Calu3 (cell line): ENCODE measurements at regions not wholly inside any gene's neighbourhood (a gene's known extent, or its start where the extent isn't known, plus 50 kb on each side); places are given as distances from the start of the nearest gene placed in this dataset.

ENCODE experiments used
- BruUV-seq: library from RNA; stranded (reverse); fragments of 400-500 nt; replicated peaks from 2 replicates; lab custom pipeline; 2021; lab: Mats Ljungman, UMichigan
- CTCF ChIA-PET: fragments of 300-600 bp; sonication (Branson Sonifier 250); formaldehyde crosslinking; loops from one replicate; lab custom pipeline; 2022; ENCODE audit warnings: antibody characterized with exemption; lab: Charles Lee
- DNase-seq: peaks from one replicate; pipeline ENCODE4 v3.0.0; 2022
- H3K27ac Mint-ChIP-seq: one replicate; pipeline ENCODE4 v1.8.0; 2022; ENCODE audit warnings: mixed read lengths; ENCODE audit not compliant: unreplicated experiment
- H3K27me3 Mint-ChIP-seq: one replicate; pipeline ENCODE4 v1.8.0; 2022; ENCODE audit warnings: mixed read lengths; ENCODE audit not compliant: unreplicated experiment
- H3K36me3 Mint-ChIP-seq: one replicate; pipeline ENCODE4 v1.8.0; 2022; ENCODE audit warnings: mild to moderate bottlenecking, moderate library complexity, mixed read lengths; ENCODE audit not compliant: insufficient read depth, unreplicated experiment
- H3K4me1 Mint-ChIP-seq: one replicate; pipeline ENCODE4 v1.8.0; 2022; ENCODE audit warnings: mild to moderate bottlenecking, low read depth, mixed read lengths; ENCODE audit not compliant: unreplicated experiment
- H3K4me3 Mint-ChIP-seq: one replicate; pipeline ENCODE4 v1.8.0; 2022; ENCODE audit warnings: mild to moderate bottlenecking, low read depth, moderate library complexity, mixed read lengths; ENCODE audit not compliant: unreplicated experiment
- H3K9me3 Mint-ChIP-seq: one replicate; pipeline ENCODE4 v1.8.0; 2022; ENCODE audit warnings: low read depth, mixed read lengths; ENCODE audit not compliant: unreplicated experiment
- CTCF ChIP-seq: fragments of 200-600 bp; IDR thresholded peaks from one replicate; pipeline ENCODE4 v1.8.0; 2022; ENCODE audit warnings: antibody characterized with exemption; ENCODE audit not compliant: unreplicated experiment
- intact Hi-C: fragments of 100-400 bp; cut with micrococcal nuclease; formaldehyde crosslinking; loops from one replicate; pipeline ENCODE4 v1.10.0; 2022; ENCODE audit not compliant: unreplicated experiment

GRCh38 chr2:64858541-64859311 lies 130.5 kb upstream of the SLC1A4 start:
- Mint-ChIP-seq H3K27me3 (no peaks in the 10 kb centered on the region), H3K4me1 (peaks cover 16% of the 10 kb centered on the region), H3K9me3 (no peaks in the 10 kb centered on the region), H3K4me3 (peak overlapping the region; percentile 66), H3K36me3 (peaks cover 5% of the 10 kb centered on the region), H3K27ac (peak overlapping the region; percentile 24)
- no peak for TF ChIP-seq CTCF
- DNase-seq: no peak
- intact Hi-C loops: loop anchor here (1.0 kb wide), 1 partner anchor 89 kb away; no protein-coding TSS in a partner anchor
- CTCF ChIA-PET: interaction anchor here (0.6 to 1.8 kb wide), 9 partner anchors 20 to 577 kb away, joined by 3 to 11 read pairs (median 6); partner anchors contain the start of gene SERTAD2
- no TSS peak for BruUV-seq

GRCh38 chr2:64859312-64860212 lies 129.6 kb upstream of the SLC1A4 start:
- Mint-ChIP-seq H3K4me1 (peaks cover 10% of the 10 kb centered on the region), H3K27ac (peak overlapping the region; percentile 24), H3K9me3 (no peaks in the 10 kb centered on the region), H3K27me3 (no peaks in the 10 kb centered on the region), H3K4me3 (peak overlapping the region; percentile 66), H3K36me3 (peaks cover 5% of the 10 kb centered on the region)
- no TSS peak for BruUV-seq
- CTCF ChIA-PET: interaction anchor here (0.6 to 1.8 kb wide), 11 partner anchors 21 to 577 kb away, joined by 3 to 11 read pairs (median 6); partner anchors contain the start of gene SERTAD2
- peak; percentile 74 for DNase-seq
- intact Hi-C loops: loop anchor here (1.0 to 5.0 kb wide), 2 partner anchors 90 to 107 kb away; no protein-coding TSS in a partner anchor
- TF ChIP-seq CTCF: no peak

GRCh38 chr2:64860276-64860885 lies 128.8 kb upstream of the SLC1A4 start:
- Mint-ChIP-seq H3K27me3 (no peaks in the 10 kb centered on the region), H3K36me3 (peaks cover 5% of the 10 kb centered on the region), H3K9me3 (no peaks in the 10 kb centered on the region), H3K27ac (no peak overlapping the region), H3K4me3 (no peak overlapping the region), H3K4me1 (peaks cover 10% of the 10 kb centered on the region)
- CTCF ChIA-PET: interaction anchor here (0.7 to 1.8 kb wide), 5 partner anchors 109 to 461 kb away, joined by 3 to 11 read pairs (median 6); partner anchors contain the start of gene SERTAD2
- no peak for DNase-seq
- no peak for TF ChIP-seq CTCF
- intact Hi-C loops: loop anchor here (5.0 kb wide), 1 partner anchor 108 kb away; no protein-coding TSS in a partner anchor
- no TSS peak for BruUV-seq

- Mint-ChIP-seq H3K4me3 (no peak overlapping the region), H3K27me3 (no peaks in the 10 kb centered on the region), H3K9me3 (no peaks in the 10 kb centered on the region), H3K27ac (no peak overlapping the region), H3K4me1 (peaks cover 10% of the 10 kb centered on the region), H3K36me3 (peaks cover 5% of the 10 kb centered on the region)
- CTCF ChIA-PET: interaction anchor here (0.6 to 1.2 kb wide), 2 partner anchors 111 to 207 kb away, joined by 3 to 7 read pairs; partner anchors contain the start of gene SERTAD2
- no peak for TF ChIP-seq CTCF
- intact Hi-C loops: loop anchor here (5.0 kb wide), 1 partner anchor 109 kb away; no protein-coding TSS in a partner anchor
- DNase-seq: no peak
- BruUV-seq: no TSS peak
Measured at GRCh38 chr2:64860936-64861335, 128.3 kb upstream of the SLC1A4 start.
